ENCODE measurements at regions not wholly inside any gene's neighbourhood (a gene's known extent, or its start where the extent isn't known, plus 50 kb on each side); places are given as distances from the start of the nearest gene placed in this dataset.

DNA sequence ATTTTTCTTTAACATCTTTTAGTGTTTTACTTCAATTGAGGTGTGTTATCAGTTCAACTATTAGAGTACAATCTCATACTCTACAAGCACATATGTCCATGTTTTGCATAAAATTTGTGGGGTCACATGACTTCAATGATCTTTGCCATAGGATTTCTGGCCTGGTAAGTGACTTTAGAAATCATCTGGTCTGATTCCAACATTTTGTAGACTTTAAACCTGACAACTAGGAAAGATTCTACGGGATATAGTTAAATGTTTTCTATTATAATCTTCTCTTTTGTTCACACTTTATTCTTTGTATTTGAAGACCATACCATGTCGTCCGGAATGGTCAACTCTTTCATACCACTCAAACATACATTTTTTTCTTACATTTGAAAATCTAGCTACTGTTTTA, 62.0 kb upstream of the NEUROD1 start:
- H3K4me1 ChIP-seq (ENCODE audit: insufficient read depth, low read length), result no peaks in the 10 kb centered on the region
- no peaks in the 10 kb centered on the region for H3K27me3 ChIP-seq (ENCODE audit: control insufficient read depth in 1 of 2, insufficient read depth in 2 of 2, low read length in 2 of 2)
- TF ChIP-seq, protein P1, sequence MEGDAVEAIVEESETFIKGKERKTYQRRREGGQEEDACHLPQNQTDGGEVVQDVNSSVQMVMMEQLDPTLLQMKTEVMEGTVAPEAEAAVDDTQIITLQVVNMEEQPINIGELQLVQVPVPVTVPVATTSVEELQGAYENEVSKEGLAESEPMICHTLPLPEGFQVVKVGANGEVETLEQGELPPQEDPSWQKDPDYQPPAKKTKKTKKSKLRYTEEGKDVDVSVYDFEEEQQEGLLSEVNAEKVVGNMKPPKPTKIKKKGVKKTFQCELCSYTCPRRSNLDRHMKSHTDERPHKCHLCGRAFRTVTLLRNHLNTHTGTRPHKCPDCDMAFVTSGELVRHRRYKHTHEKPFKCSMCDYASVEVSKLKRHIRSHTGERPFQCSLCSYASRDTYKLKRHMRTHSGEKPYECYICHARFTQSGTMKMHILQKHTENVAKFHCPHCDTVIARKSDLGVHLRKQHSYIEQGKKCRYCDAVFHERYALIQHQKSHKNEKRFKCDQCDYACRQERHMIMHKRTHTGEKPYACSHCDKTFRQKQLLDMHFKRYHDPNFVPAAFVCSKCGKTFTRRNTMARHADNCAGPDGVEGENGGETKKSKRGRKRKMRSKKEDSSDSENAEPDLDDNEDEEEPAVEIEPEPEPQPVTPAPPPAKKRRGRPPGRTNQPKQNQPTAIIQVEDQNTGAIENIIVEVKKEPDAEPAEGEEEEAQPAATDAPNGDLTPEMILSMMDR (IDR thresholded peaks at IDR 0.05), result no peak
- Mint-ChIP-seq H3K9me3 (no peaks in the 10 kb centered on the region), H3K27ac (no peak overlapping the region), H3K36me3 (ENCODE audit: low read depth) (no peaks in the 10 kb centered on the region), H3K27me3 (no peaks in the 10 kb centered on the region), H3K4me3 (no peak overlapping the region), H3K4me1 (ENCODE audit: low read depth) (no peaks in the 10 kb centered on the region)
- no peak for DNase-seq
- H3K27ac ChIP-seq (ENCODE audit: low read depth in 1 of 2, low read length in 2 of 2), result no peak overlapping the region
- no peaks in the 10 kb centered on the region for H3K36me3 ChIP-seq (ENCODE audit: insufficient read depth, low read length)
- ChIA-PET CTCF (interaction anchor here (0.9 kb wide), 1 partner anchor 144 kb away, joined by 3 read pairs; no protein-coding TSS in a partner anchor), POLR2A (interaction anchor here (1.3 kb wide), 1 partner anchor 212 kb away, joined by 5 read pairs; no protein-coding TSS in a partner anchor)
- no peaks in the 10 kb centered on the region for H3K9me3 ChIP-seq (ENCODE audit: control insufficient read depth in 1 of 2, insufficient read depth in 1 of 2, low read length in 2 of 2)
- intact Hi-C loops (cut with DNase I, micrococcal nuclease), result loop anchor here (1.0 to 5.0 kb wide), 4 partner anchors 160 to 910 kb away; no protein-coding TSS in a partner anchor
- no peak overlapping the region for H3K4me3 ChIP-seq (ENCODE audit: low read length)
- ATAC-seq (ENCODE audit: poor library complexity), result no peak

DNA sequence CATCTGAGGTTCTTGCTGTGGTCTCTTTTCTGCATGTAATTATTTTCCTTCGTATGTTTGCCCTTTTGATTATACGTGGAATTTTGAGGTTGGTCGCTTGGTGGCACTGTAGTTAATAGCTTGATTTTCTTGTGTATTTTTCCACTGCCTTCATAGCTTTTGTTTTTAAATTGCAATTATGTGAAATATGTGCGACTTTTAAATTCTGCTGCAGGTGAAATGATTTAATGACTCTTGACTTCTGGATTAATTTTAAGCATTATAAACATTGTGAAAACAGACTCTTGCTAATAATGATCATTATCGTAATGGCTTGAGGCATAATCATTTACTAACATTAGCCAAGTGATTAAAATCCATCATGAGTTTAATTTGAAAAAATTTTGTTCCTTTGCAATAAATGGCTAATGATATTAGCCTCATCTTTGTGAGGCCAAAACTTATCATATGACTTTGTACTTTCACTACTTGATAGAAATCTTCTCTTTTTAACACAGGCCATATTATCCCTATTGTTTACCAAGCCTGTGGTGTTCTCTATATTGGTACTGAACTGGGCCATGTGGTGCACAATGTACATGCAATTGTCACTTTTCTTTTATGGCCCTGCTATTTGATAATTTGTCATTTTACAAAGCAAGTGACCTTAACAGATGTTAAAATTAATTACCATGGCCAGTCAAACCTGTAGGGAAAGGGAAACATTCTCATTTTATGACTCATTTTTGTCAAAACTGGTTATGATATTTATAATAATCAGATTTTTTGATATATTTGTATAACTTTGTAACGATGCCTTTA, 62.8 kb upstream of the NEUROD1 start:
- CTCF ChIA-PET, result interaction anchor here (0.9 kb wide), 1 partner anchor 143 kb away, joined by 3 read pairs; no protein-coding TSS in a partner anchor
- POLR2A ChIA-PET, result interaction anchor here (1.3 kb wide), 1 partner anchor 212 kb away, joined by 5 read pairs; no protein-coding TSS in a partner anchor
- intact Hi-C loops (cut with DNase I, micrococcal nuclease), result loop anchor here (1.0 to 5.0 kb wide), 4 partner anchors 159 to 909 kb away; no protein-coding TSS in a partner anchor
- Histone ChIP-seq H3K27me3 (ENCODE audit: control insufficient read depth in 1 of 2, insufficient read depth in 2 of 2, low read length in 2 of 2) (no peaks in the 10 kb centered on the region), H3K4me1 (ENCODE audit: insufficient read depth, low read length) (no peaks in the 10 kb centered on the region), H3K4me3 (ENCODE audit: low read length) (no peak overlapping the region), H3K27ac (ENCODE audit: low read depth in 1 of 2, low read length in 2 of 2) (no peak overlapping the region), H3K9me3 (ENCODE audit: control insufficient read depth in 1 of 2, insufficient read depth in 1 of 2, low read length in 2 of 2) (no peaks in the 10 kb centered on the region), H3K36me3 (ENCODE audit: insufficient read depth, low read length) (no peaks in the 10 kb centered on the region)
- Mint-ChIP-seq H3K27ac (no peak overlapping the region), H3K4me1 (ENCODE audit: low read depth) (no peaks in the 10 kb centered on the region), H3K27me3 (no peaks in the 10 kb centered on the region), H3K4me3 (no peak overlapping the region), H3K9me3 (no peaks in the 10 kb centered on the region), H3K36me3 (ENCODE audit: low read depth) (no peaks in the 10 kb centered on the region)
- ATAC-seq (ENCODE audit: poor library complexity), result no peak
- DNase-seq, result peak in 6 of 14 experiments; percentile 2 to 61 (median 40)
- TF ChIP-seq, protein P1 (IDR thresholded peaks at IDR 0.05), result peak; percentile 72

DNA sequence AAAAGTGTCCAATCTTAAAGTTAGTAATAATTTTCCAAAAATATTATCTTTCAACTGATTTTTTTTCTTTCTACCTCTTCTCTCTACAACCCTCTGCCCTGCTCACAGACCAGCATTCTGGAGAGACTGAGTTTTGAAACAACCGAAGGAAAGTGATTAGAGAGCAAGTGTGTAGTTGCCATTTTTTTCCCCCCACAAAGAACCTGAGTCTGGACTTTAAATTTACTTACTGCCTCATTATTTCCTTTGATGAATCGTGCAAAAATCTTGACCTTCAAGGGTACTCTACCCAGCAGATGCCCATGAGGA, 63.4 kb upstream of the NEUROD1 start:
- ChIA-PET CTCF (no interaction called here), POLR2A (interaction anchor here (0.6 kb wide), 1 partner anchor 32 kb away, joined by 5 read pairs; no protein-coding TSS in a partner anchor)
- ATAC-seq (ENCODE audit: poor library complexity), result no peak
- intact Hi-C loops (cut with DNase I, micrococcal nuclease), result loop anchor here (2.0 to 5.0 kb wide), 3 partner anchors 159 to 909 kb away; no protein-coding TSS in a partner anchor
- no peaks in the 10 kb centered on the region for H3K9me3 Mint-ChIP-seq
- H3K4me3 ChIP-seq (ENCODE audit: low read length), result no peak overlapping the region
- TF ChIP-seq, protein P1 (IDR thresholded peaks at IDR 0.05), result no peak
- no peak overlapping the region for H3K27ac ChIP-seq (ENCODE audit: low read depth in 1 of 2, low read length in 2 of 2)
- H3K4me1 ChIP-seq (ENCODE audit: insufficient read depth, low read length), result no peaks in the 10 kb centered on the region
- H3K36me3 Mint-ChIP-seq (ENCODE audit: low read depth), result no peaks in the 10 kb centered on the region
- H3K27me3 ChIP-seq (ENCODE audit: control insufficient read depth in 1 of 2, insufficient read depth in 2 of 2, low read length in 2 of 2), result no peaks in the 10 kb centered on the region
- no peak overlapping the region for H3K27ac Mint-ChIP-seq
- H3K4me1 Mint-ChIP-seq (ENCODE audit: low read depth), result no peaks in the 10 kb centered on the region
- no peak overlapping the region for H3K4me3 Mint-ChIP-seq
- H3K36me3 ChIP-seq (ENCODE audit: insufficient read depth, low read length), result no peaks in the 10 kb centered on the region
- no peak for DNase-seq
- H3K27me3 Mint-ChIP-seq, result no peaks in the 10 kb centered on the region
- H3K9me3 ChIP-seq (ENCODE audit: control insufficient read depth in 1 of 2, insufficient read depth in 1 of 2, low read length in 2 of 2), result no peaks in the 10 kb centered on the region

Measured in CD4-positive, alpha-beta T cell (primary cell).